NT2/D1 (cell line): ENCODE measurements at regions not wholly inside any gene's neighbourhood (a gene's known extent, or its start where the extent isn't known, plus 50 kb on each side); places are given as distances from the start of the nearest gene placed in this dataset.
"Not testable (repeated sequence)": the region's sequence is repeated elsewhere in the genome, so short reads cannot be mapped to it uniquely, and the experiment has no call there.

Source experiments
- SUZ12 ChIP-seq: IDR thresholded peaks from 2 replicates; pipeline ENCODE4 v1.6.1; 2011; ENCODE audit not compliant: insufficient read length, insufficient read depth; ENCODE audit errors: extremely low read depth
- YY1 ChIP-seq: IDR thresholded peaks from 2 replicates; pipeline ENCODE4 v1.6.1; 2011; ENCODE audit not compliant: insufficient read length, insufficient read depth

- TF ChIP-seq SUZ12, YY1: not testable (repeated sequence)
These were observed 83.4 kb upstream of the TPTE start for GRCh38 chr21:10437977-10438376.
